GM18951 (cell line): ENCODE measurements at regions not wholly inside any gene's neighbourhood (a gene's known extent, or its start where the extent isn't known, plus 50 kb on each side); places are given as distances from the start of the nearest gene placed in this dataset.

Source experiments
- POLR2A ChIP-seq: IDR thresholded peaks from 4 replicates; pipeline ENCODE4 v1.6.1; 2011; ENCODE audit warnings: mild to moderate bottlenecking; ENCODE audit not compliant: insufficient read length, insufficient read depth; ENCODE audit errors: extremely low read depth
- in situ Hi-C: fragments of 300-500 bp; cut with MboI; formaldehyde crosslinking; loops from one replicate; pipeline ENCODE4 v1.12.0; 2022; ENCODE audit warnings: low sequenced_read_pairs, mixed read lengths, inconsistent platforms; ENCODE audit not compliant: unreplicated experiment

- TF ChIP-seq POLR2A = no peak
- in situ Hi-C loops = no loop called here
Measured at GRCh38 chr2:194735837-194736542, 921.0 kb upstream of the SLC39A10 start.

GRCh38 chr2:194730266-194730665 is 926.8 kb upstream of the SLC39A10 start:
- TF ChIP-seq POLR2A = no peak
- in situ Hi-C loops = no loop called here

GRCh38 chr2:194725169-194725568 is 931.9 kb upstream of the SLC39A10 start:
- in situ Hi-C loops = no loop called here
- TF ChIP-seq POLR2A = no peak

GRCh38 chr2:194723446-194723845 is 933.6 kb upstream of the SLC39A10 start:
- in situ Hi-C loops = no loop called here
- TF ChIP-seq POLR2A = no peak

GRCh38 chr2:194721227-194721626 is 935.8 kb upstream of the SLC39A10 start:
- in situ Hi-C loops = no loop called here
- TF ChIP-seq POLR2A = no peak

- TF ChIP-seq POLR2A = no peak
- in situ Hi-C loops = no loop called here
Measured at GRCh38 chr2:194720462-194720861, 936.6 kb upstream of the SLC39A10 start.

- TF ChIP-seq POLR2A = no peak
- in situ Hi-C loops = no loop called here
Measured at GRCh38 chr2:194718881-194719280, 938.1 kb upstream of the SLC39A10 start.

GRCh38 chr2:194714541-194714940 is 942.5 kb upstream of the SLC39A10 start:
- in situ Hi-C loops = no loop called here

GRCh38 chr2:194709840-194710239 is 947.2 kb upstream of the SLC39A10 start:
- no peak for TF ChIP-seq POLR2A
- in situ Hi-C loops = no loop called here

More at GRCh38 chr2:194714541-194714940, 942.5 kb upstream of the SLC39A10 start:
- no peak for TF ChIP-seq POLR2A

GRCh38 chr2:194706179-194706578 is 950.8 kb upstream of the SLC39A10 start:
- TF ChIP-seq POLR2A = no peak
- in situ Hi-C loops = no loop called here

- no peak for TF ChIP-seq POLR2A
- in situ Hi-C loops = no loop called here
Measured at GRCh38 chr2:194705398-194705797, 951.6 kb upstream of the SLC39A10 start.

GRCh38 chr2:194700726-194701125 is 956.3 kb upstream of the SLC39A10 start:
- in situ Hi-C loops = no loop called here
- TF ChIP-seq POLR2A = no peak

GRCh38 chr2:194700116-194700515 is 956.9 kb upstream of the SLC39A10 start:
- in situ Hi-C loops = no loop called here
- no peak for TF ChIP-seq POLR2A

GRCh38 chr2:194698012-194698411 is 959.0 kb upstream of the SLC39A10 start:
- in situ Hi-C loops = no loop called here
- TF ChIP-seq POLR2A = no peak
